NT2/D1 (cell line): ENCODE measurements at regions not wholly inside any gene's neighbourhood (a gene's known extent, or its start where the extent isn't known, plus 50 kb on each side); places are given as distances from the start of the nearest gene placed in this dataset.

Experiments used
- DNase-seq: peaks from one replicate; pipeline ENCODE4 v3.0.0-alpha.2; 2011; ENCODE audit warnings: low read depth, low spot score
- H3K27me3 ChIP-seq: 2 replicates; pipeline ENCODE4 v1.6.0; 2011; ENCODE audit warnings: mild to moderate bottlenecking; ENCODE audit not compliant: insufficient read length, insufficient read depth
- H3K36me3 ChIP-seq: 2 replicates; pipeline ENCODE4 v1.6.1; 2011; ENCODE audit warnings: mild to moderate bottlenecking, low read length, mixed read lengths; ENCODE audit not compliant: insufficient read depth, insufficient read length
- H3K4me1 ChIP-seq: 2 replicates; pipeline ENCODE4 v1.5.1; 2011; ENCODE audit not compliant: insufficient read depth, insufficient read length
- H3K4me3 ChIP-seq: 2 replicates; pipeline ENCODE4 v1.5.1; 2011; ENCODE audit warnings: low read depth; ENCODE audit not compliant: insufficient read length
- H3K9ac ChIP-seq: 2 replicates; pipeline ENCODE4 v1.6.0; 2011; ENCODE audit warnings: low read depth; ENCODE audit not compliant: insufficient read length
- H3K9me3 ChIP-seq: 2 replicates; pipeline ENCODE4 v1.5.1; 2011; ENCODE audit warnings: mild to moderate bottlenecking, low read length; ENCODE audit not compliant: insufficient read depth
- SUZ12 ChIP-seq: IDR thresholded peaks from 2 replicates; pipeline ENCODE4 v1.6.1; 2011; ENCODE audit not compliant: insufficient read length, insufficient read depth; ENCODE audit errors: extremely low read depth
- YY1 ChIP-seq: IDR thresholded peaks from 2 replicates; pipeline ENCODE4 v1.6.1; 2011; ENCODE audit not compliant: insufficient read length, insufficient read depth
- ZNF274 ChIP-seq: IDR thresholded peaks from 2 replicates; pipeline ENCODE4 v1.6.1; 2011; ENCODE audit warnings: mild to moderate bottlenecking, low read depth, low read length

DNA sequence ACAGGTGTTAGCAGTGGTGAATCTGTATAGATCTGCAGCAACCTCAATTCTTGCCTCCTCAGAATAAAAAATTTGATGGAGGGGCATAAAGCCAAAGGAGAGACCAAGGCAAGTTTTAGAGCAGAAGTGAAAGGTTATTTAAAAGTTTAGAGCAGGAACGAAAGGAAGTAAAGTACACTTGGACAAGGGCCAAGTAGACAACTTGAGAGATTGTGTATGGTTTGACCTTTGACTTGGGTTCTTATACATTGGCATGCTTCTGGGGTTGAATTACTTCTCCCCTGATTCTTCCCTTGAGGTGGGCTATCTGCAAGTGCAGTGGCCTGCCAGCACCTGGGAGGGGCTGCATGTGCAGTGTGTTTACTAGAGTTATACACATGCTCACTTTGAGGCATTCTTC, 278.8 kb upstream of the NDST3 start:
- Histone ChIP-seq H3K4me1 (no peaks in the 10 kb centered on the region), H3K27me3 (no peaks in the 10 kb centered on the region), H3K9me3 (peaks cover 5% of the 10 kb centered on the region; the same call in 1 of the 2 replicates), H3K9ac (no peak overlapping the region), H3K4me3 (no peak overlapping the region), H3K36me3 (no peaks in the 10 kb centered on the region)
- TF ChIP-seq YY1 (no peak), SUZ12 (no peak), ZNF274 (no peak)
- no peak for DNase-seq

DNA sequence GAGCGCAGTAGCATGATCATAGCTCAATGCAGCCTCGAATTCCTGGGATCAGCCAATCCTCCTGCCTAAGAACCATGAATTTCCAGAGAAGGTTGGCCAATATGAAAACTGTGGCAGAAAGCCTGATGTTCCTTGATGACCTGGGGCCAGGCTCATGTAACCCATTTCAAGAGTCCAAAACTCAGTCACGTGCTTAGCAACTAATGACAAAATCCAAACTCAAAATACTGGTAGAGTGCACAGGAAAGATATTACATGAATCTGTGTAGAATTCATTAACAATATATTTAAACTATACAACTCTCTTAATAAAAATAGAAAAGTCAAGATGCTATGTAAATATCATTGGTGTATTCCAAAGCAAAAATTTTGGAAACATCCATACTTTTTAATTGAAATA, 265.7 kb upstream of the NDST3 start:
- DNase-seq = no peak
- Histone ChIP-seq H3K4me1 (no peaks in the 10 kb centered on the region), H3K9ac (no peak overlapping the region), H3K36me3 (no peaks in the 10 kb centered on the region), H3K4me3 (no peak overlapping the region), H3K9me3 (no peaks in the 10 kb centered on the region), H3K27me3 (no peaks in the 10 kb centered on the region)
- TF ChIP-seq ZNF274 = no peak
- no peak for TF ChIP-seq SUZ12
- no peak for TF ChIP-seq YY1

DNA sequence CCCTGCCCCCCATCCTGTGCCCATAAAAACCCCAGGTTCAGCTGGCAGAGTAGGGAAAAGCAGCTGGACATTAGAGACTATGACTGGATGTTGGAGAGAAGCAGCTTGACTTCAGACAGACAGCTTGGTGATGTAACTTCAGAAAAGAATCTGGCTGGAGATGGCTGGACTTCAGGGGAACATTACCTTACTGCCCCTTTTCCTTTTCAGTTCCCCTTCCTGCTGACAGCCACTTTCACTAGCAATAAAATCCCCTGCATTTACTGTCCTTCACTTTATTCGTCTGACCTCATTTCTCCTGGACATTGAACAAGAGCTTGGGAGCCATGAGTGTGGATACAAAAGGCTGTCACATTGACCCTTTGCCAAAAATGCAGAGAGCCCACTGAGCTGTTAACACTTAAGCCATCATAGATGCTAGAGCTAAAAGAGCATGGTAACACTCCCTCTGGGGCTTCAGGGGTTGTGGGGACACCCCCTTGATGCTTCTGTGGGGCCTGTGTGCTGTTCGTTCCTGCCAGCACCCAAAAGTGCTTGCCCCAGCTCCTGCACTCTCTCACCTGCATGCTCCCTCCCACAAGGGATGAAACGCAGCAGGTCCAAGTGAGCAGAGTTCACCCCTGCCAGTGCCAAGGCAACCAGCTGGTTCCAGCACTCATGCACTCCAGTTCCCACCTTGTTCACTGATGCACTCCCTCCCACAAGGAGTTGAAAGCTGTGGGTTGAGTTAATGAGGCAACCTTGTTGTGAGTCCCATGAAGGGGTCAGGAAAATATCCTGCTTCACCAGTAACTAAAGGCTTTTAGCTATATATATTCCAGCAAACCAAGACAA, 263.8 kb upstream of the NDST3 start:
- H3K36me3 ChIP-seq = no peaks in the 10 kb centered on the region
- TF ChIP-seq SUZ12 (no peak), YY1 (no peak), ZNF274 (no peak)
- no peaks in the 10 kb centered on the region for H3K9me3 ChIP-seq
- no peak overlapping the region for H3K9ac ChIP-seq
- H3K4me3 ChIP-seq = no peak overlapping the region
- no peaks in the 10 kb centered on the region for H3K4me1 ChIP-seq
- H3K27me3 ChIP-seq = no peaks in the 10 kb centered on the region
- DNase-seq = no peak

DNA sequence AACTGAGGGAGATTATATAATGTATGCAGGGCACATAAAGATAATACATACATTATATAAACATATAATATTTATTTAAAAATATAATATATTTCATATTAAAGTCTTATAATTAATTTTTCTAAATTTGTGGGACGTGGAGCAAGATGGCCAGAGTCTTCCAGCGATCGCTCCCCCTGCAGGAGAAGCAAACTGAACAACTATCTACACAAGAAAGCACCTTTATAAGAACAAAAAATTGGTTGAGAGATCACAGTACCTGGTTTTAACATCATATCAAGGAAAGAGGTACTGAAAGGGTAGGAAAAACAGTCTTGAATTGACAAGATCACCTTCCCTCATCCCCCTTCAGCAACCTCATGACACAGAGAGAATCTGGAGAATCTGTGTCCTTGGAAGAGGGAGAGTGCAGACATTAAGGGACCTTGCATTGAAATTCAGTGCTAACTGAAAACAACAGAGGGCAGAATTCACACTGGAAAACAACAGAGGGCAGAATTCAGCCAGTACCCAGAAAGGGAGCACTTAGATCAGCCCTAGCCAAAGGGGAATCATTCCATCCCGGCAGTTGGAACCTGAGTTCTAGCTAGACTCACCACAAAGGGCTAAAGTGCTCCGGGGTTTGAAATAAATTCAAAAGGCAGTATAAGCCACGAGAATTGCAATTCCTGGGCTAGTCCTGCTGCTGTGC, 262.5 kb upstream of the NDST3 start:
- no peak overlapping the region for H3K4me3 ChIP-seq
- DNase-seq = no peak
- H3K9me3 ChIP-seq = no peaks in the 10 kb centered on the region
- H3K9ac ChIP-seq = no peak overlapping the region
- no peaks in the 10 kb centered on the region for H3K27me3 ChIP-seq
- no peaks in the 10 kb centered on the region for H3K36me3 ChIP-seq
- no peak for TF ChIP-seq SUZ12
- TF ChIP-seq YY1 = no peak
- TF ChIP-seq ZNF274 = no peak
- no peaks in the 10 kb centered on the region for H3K4me1 ChIP-seq

DNA sequence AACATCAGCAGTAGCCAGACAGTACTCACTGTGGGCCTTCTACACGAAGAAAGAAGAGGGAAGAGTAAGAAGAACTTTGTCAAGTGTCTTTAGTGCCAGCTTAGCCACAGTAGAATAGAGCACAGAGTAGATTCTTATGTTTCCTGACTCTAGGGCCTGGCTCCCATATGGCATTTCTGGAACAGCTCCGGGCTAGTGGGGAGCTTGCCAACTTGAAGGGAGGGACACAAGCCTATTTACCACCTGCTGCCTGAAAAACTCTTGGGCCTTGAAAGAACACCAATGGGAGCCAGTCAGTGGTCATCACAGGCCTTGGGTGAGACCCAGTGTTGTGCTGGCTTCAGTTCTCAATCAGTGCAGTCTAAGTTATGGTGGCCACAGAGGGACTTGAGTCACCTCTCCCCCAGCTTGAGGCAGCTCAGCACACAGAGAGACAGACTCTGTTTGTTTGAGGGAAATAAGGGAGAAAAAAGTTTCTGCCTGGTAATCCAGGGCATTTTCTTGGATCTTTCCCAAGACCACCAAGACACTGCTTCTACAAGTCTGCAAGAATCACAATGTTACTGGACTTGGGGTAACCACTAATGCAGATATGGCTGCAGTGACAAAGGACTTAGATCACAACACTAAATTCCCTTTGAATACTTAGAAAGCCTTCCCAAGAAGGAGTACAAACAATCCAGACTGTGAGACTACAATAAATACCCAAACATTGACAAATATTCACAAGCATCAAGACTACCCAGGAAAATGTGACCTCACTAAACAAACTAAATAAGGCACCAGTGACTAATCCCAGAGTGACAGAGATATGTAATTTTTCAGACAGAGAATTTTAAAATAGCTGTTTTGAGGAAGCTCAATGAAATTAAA, 261.0 kb upstream of the NDST3 start:
- DNase-seq = no peak
- H3K36me3 ChIP-seq = no peaks in the 10 kb centered on the region
- no peak for TF ChIP-seq SUZ12
- no peak for TF ChIP-seq ZNF274
- TF ChIP-seq YY1 = no peak
- no peaks in the 10 kb centered on the region for H3K27me3 ChIP-seq
- no peak overlapping the region for H3K4me3 ChIP-seq
- H3K9ac ChIP-seq = no peak overlapping the region
- H3K4me1 ChIP-seq = no peaks in the 10 kb centered on the region
- H3K9me3 ChIP-seq = no peaks in the 10 kb centered on the region

DNA sequence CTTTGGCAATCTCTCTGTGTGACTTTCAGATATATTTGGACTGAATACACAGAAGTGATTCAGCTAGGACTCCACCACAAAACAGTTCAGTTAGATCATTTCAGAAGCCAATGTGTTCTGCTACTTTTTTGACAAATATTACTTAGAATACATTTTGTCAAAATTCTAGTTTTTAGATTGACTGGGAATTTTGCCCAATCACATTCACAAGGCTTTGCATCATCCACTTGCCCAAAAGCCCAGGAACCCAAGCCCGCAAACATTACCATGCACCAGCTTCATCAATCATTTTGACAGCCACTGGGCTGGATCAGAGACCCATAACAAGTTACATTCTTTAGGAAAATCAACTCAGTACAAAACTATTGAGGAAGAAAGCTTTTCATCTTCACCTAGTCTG, 256.6 kb upstream of the NDST3 start:
- H3K4me1 ChIP-seq = no peaks in the 10 kb centered on the region
- no peaks in the 10 kb centered on the region for H3K27me3 ChIP-seq
- DNase-seq = no peak
- no peak overlapping the region for H3K9ac ChIP-seq
- no peaks in the 10 kb centered on the region for H3K36me3 ChIP-seq
- TF ChIP-seq ZNF274 = no peak
- TF ChIP-seq SUZ12 = no peak
- no peak for TF ChIP-seq YY1
- H3K9me3 ChIP-seq = no peaks in the 10 kb centered on the region
- no peak overlapping the region for H3K4me3 ChIP-seq
